ENCODE measurements at regions not wholly inside any gene's neighbourhood (a gene's known extent, or its start where the extent isn't known, plus 50 kb on each side); places are given as distances from the start of the nearest gene placed in this dataset.
"Not testable (repeated sequence)": the region's sequence is repeated elsewhere in the genome, so short reads cannot be mapped to it uniquely, and the experiment has no call there.

- no peak for FAIRE-seq
- no peak for DNase-seq (ENCODE audit: low spot score in 2 of 2)
Measured at GRCh38 chr6:141210901-141211300, 921.8 kb upstream of the GJE1 start.

DNA sequence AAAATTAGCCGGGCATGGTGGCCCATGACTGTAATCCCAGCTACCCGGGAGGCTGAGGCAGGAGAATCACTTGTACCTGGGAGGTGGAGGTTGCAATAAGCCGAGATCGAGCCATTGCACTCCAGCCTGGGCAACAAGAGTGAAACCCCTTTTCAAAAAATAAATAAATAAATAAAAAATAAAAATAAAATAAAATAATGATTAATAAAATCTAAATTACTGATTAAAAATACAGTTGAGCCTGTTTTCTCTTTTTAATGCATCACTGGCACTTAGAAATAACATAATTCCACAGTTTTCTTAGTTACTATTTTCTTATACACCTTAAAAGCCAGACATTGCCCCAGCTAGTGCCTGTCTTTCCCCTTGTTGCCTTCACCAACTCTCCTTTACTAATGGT lies 922.8 kb upstream of the GJE1 start:
- no peak for FAIRE-seq
- DNase-seq (ENCODE audit: low spot score in 2 of 2) = no peak

GRCh38 chr6:141208101-141208500 lies 924.6 kb upstream of the GJE1 start:
- FAIRE-seq = no peak
- no peak for DNase-seq (ENCODE audit: low spot score in 2 of 2)

GRCh38 chr6:141203902-141204575 lies 928.7 kb upstream of the GJE1 start:
- DNase-seq (ENCODE audit: low spot score in 2 of 2) (no peak), FAIRE-seq (no peak)

DNA sequence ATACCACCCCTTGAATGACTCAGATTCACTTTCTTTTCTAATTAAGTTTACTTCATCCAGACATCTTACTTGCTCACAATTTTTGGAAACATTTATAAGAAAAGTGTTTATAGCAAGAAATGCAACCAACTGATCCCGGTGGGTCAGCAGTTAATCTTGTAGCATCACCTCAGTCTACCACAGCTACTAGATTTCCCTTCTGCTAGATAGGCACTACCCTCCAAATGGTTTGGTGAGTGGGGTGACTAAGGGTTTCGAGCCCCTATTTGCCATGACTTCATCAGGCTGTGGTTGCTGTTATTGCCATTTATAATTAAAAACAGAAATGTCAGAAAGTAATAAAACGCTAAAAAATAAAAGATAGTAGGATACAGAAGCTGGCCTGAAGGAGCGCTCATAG lies 930.1 kb upstream of the GJE1 start:
- FAIRE-seq (no peak), DNase-seq (ENCODE audit: low spot score in 2 of 2) (no peak)

DNA sequence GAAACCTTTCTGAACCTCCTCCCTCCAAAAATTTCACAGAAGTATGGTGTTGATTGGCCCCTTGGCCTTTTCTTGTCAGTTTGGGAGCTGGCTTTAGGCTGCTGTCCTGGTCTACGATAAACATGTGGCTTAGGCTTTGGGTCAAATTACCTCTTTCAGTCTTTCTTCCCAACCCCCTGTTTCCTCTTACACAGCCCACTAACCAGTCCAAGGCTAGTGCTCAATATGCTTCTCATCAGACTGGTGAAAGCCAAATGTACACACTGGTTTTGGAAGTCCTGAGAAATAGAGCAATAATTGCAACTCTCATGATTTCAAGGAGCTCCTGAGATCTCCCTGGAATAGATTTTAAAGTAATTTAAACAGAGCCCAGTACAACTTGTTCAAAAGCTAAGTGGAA lies 933.7 kb upstream of the GJE1 start:
- FAIRE-seq (no peak), DNase-seq (ENCODE audit: low spot score in 2 of 2) (no peak)

DNA sequence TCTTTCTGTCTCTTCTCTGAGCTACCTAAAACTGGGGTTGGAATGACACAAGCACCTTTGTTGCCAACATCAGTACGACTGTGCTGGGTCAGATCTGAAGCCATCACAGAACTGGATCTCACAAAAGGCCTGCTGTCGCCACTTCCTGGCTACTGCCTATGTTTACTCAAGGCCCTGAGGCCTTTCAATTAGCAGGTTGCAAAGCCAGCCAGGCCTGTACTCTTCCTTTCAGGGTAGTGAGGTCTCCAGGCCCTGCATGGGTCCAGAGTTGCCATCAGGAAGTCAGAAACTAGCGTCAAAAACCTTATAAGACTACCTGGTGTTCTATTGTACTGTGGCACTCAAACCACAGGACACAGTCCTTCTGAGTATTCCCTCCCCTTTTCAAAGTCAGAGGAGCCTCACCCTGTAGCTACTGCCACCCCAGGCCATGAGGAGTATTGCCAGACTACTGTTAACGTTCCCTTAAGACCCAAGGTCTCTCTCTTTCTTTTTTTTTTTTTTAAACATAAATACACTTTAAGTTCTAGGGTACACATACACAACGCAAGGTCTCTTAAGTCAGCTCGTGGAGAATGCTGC lies 937.4 kb upstream of the GJE1 start:
- DNase-seq (ENCODE audit: low spot score in 2 of 2) (no peak), FAIRE-seq (no peak)

DNA sequence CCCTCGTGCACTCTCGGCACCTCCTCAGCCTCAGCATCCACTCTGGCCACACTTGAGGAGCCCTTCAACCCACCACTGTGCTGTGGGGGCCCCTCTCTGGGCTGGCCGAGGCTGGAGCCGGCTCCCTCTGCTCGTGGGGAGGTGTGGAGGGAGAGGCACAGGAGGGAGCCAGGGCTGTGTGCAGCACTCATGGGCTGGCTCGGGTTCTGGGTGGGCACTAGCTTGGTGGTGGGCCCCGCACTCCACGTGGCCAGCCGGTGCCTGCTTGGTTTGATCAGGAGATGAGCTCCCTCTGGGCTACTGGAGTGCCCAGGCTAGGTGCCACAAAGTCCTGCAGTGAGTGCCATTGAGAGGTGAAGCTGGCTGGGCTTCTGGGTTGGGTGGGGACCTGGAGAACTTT lies 949.4 kb upstream of the GJE1 start:
- no peak for FAIRE-seq
- DNase-seq (ENCODE audit: low spot score in 2 of 2) = no peak

DNA sequence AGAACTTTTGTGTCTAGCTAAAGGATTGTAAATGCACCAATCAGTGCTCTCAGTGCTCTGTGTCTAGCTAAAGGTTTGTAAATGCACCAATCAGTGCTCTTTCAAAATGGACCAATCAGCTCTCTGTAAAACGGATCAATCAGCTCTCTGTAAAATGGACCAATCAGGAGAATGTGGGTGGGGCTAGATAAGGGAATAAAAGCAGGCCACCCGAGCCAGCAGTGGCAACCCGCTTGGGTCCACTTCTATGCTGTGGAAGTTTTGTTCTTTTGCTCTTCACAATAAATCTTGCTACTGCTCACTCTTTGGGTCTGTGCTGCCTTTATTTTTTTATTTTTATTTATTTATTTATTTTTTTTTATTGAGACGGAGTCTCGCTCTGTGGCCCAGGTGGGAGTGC lies 957.3 kb upstream of the GJE1 start:
- not testable (repeated sequence) for DNase-seq (ENCODE audit: low spot score in 2 of 2); FAIRE-seq

DNA sequence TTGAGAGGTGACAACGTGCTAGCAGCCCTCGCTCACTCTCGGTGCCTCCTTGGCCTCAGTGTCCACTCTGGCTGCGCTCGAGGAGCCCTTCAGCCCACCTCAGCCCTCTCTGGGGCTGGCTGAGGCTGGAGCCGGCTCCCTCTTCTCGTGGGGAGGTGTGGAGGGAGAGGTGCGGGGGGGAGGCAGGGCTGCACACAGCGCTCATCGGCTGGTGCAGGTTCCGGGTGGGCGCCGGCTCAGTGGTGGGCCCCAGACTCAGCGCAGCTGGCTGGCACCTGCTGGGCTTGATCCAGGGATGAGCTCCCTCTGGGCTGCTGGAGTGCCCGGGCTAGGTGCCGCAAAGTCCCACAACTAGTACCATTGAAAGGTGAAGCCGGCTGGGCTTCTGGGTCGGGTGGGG lies 957.8 kb upstream of the GJE1 start:
- FAIRE-seq (no peak), DNase-seq (ENCODE audit: low spot score in 2 of 2) (no peak)

DNA sequence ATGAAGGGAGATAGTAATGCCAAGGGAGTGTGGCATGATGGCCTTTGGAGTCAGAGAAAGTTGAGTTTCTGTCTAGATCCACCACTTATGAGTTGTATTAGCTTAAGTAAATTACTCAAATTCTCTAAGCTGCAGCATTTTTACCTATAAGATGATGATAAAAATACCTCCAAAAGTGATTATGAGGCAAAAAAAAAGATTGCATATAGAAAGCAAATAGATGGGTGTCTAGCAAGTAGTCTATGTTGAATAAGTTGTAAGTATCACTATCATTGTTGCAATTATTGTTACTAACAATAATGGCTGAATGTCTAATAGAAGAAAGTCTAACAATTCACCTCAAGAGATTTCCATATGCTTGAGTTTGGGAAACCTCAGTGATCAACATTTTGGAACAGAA lies 959.2 kb upstream of the GJE1 start:
- FAIRE-seq = no peak

DNA sequence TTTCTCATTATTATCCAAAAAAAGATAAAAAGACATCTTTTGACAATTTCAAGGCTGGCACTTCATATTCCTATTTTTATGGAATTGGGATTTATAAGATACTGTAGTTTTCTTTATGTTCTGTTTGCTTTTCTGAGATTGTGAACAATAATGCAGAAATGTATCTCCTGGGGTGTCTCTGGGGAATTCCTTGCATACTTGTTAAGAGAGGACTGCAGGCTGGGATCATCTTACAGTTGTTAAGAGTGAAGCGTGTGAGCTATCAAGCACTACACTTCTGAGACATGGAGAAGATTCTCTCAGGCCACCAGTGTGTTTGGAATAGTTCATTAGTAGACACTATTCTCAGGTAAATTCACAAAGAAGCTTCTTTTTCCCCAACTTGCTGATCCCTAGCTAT lies 963.3 kb upstream of the GJE1 start:
- DNase-seq (ENCODE audit: low spot score in 2 of 2) = no peak
- FAIRE-seq = no peak

More for the DNA sequence above, 959.2 kb upstream of the GJE1 start:
- no peak for DNase-seq (ENCODE audit: low spot score in 2 of 2)

DNA sequence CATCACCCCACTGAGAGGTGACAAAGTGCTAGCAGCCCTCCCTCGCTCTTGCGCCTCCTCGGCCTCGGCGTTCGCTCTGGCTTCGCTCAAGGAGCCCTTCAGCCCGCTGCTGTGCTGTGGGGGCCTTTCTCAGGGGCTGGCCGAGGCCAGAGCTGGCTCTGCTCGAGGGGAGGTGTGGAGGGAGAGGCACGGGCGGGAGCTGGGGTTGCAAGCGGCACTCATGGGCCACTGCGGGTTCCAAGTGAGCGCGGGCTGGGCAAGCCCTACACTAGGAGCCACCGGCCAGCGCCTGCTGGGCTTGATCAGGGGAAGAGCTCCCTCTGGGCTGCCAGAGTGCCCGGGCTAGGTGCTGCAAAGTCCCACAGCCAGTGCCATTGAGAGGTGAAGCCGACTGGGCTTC lies 964.8 kb upstream of the GJE1 start:
- DNase-seq (ENCODE audit: low spot score in 2 of 2) (no peak), FAIRE-seq (no peak)

DNA sequence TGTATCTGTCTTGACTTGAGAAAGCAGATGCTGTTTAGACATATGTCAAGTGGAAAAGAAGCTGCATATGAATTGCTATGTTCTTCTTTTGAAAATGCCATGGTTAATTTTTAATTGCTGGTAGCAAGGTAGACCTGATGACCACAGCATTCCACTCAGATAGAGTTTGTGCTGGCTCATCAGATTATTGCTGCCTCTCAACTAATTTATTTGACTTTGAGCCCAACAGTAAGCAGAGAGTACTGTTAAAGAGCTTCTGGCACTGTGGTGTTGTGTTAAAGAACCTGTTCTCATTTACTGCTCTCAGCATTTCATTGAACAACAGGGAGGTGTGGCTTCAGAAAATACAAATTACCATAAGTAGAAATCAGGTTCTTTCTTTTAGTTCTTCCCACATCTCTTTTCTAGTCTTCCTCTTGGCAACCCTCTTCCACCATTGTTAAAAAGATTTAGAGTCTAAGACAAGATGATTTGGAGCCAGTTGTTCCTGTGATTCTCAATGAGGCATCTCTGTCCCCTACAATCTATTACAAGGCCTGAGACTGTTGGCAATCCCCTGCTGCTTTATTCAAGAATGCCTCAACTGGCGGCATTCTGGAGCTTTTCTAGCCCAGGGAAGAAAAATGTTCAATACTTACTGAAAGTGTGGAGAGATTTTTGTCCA lies 967.6 kb upstream of the GJE1 start:
- DNase-seq (ENCODE audit: low spot score in 2 of 2) (no peak), FAIRE-seq (no peak)

GRCh38 chr6:141164042-141164743 lies 968.5 kb upstream of the GJE1 start:
- FAIRE-seq = no peak

DNA sequence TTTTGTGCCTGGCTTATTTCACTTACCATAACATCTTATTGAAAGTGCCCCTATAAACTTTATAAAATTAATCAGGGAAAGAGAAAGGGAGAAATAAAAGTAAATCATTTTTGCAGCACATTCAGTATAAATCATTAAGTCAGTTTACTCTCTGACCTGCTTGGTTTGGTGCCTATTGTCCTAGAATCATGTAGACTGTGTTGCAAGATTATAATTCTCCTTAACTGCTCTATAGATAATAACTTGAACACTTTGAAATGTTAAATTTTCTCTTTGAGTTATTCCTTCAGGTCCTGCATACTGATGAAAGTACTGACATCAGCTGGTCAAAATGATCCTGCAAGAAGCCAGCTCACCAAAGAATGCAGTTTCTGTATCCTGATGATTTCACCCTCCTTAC lies 969.6 kb upstream of the GJE1 start:
- DNase-seq (ENCODE audit: low spot score in 2 of 2) (no peak), FAIRE-seq (no peak)

More at GRCh38 chr6:141164042-141164743, 968.5 kb upstream of the GJE1 start:
- DNase-seq (ENCODE audit: low spot score in 2 of 2) = no peak

GRCh38 chr6:141158740-141159139 lies 974.0 kb upstream of the GJE1 start:
- FAIRE-seq = no peak
- DNase-seq (ENCODE audit: low spot score in 2 of 2) = no peak

DNA sequence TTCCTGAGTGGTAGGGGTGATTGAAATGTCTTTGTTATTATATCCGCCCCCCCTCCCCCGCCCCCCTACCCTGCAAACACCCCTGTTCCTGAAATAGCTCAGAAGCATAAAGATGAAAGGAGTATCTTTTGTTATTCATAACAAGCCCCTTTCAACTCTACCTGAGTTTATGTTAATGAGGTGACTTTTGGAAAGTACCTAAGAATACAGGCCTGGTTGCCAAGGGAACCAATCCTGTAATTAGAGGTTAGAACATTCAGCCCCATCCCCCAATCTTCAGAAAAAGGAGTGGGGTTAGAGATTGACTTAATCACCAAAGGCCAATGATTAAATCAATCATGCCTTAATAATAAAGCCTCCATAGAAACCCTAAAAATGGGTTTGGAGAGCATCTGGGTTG lies 979.2 kb upstream of the GJE1 start:
- DNase-seq (ENCODE audit: low spot score in 2 of 2) (no peak), FAIRE-seq (no peak)

GRCh38 chr6:141152951-141153350 lies 979.8 kb upstream of the GJE1 start:
- DNase-seq (ENCODE audit: low spot score in 2 of 2) (no peak), FAIRE-seq (no peak)

GRCh38 chr6:141151710-141152417 lies 980.9 kb upstream of the GJE1 start:
- FAIRE-seq (no peak), DNase-seq (ENCODE audit: low spot score in 2 of 2) (no peak)

DNA sequence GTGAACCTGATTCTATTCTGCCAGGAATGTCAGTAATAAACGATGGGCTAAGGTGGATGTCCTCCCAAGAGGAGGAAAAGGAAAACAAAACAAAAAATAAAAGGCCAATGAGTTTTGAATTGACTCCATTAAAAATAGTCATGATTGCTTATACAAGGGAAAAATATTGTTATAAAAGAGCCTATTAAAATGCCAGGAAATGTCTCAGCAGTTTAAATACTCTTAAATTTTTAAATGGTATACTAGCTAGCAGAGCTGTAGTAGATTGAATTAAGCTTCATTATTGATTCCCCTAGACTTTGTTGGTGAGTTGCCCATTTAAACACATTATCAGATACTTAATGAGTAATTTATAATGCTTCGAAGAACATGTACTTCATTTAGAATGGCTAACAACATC lies 990.9 kb upstream of the GJE1 start:
- DNase-seq (ENCODE audit: low spot score in 2 of 2) (no peak), FAIRE-seq (no peak)

Data from frontal cortex (tissue), 3 donors.